WERI-Rb-1 (cell line): ENCODE measurements at regions not wholly inside any gene's neighbourhood (a gene's known extent, or its start where the extent isn't known, plus 50 kb on each side); places are given as distances from the start of the nearest gene placed in this dataset.

Experiments
- DNase-seq: peaks from one replicate; pipeline ENCODE4 v3.0.0-alpha.2; 2020
- H3K27ac ChIP-seq: fragments of 250-450 bp; sonication (Bioruptor Pico); 2 replicates; pipeline ENCODE4 v1.5.1; 2020; ENCODE audit warnings: mild to moderate bottlenecking, moderate library complexity
- H3K27me3 ChIP-seq: fragments of 250-450 bp; sonication (Bioruptor Pico); 2 replicates; pipeline ENCODE4 v1.5.1; 2021; ENCODE audit warnings: mild to moderate bottlenecking, low read depth, moderate library complexity; ENCODE audit not compliant: insufficient read depth, severe bottlenecking
- H3K36me3 ChIP-seq: fragments of 250-450 bp; sonication (Bioruptor Pico); 2 replicates; pipeline ENCODE4 v1.5.1; 2020; ENCODE audit warnings: mild to moderate bottlenecking, moderate library complexity
- H3K4me3 ChIP-seq: 2 replicates; pipeline ENCODE4 v1.5.1; 2011; ENCODE audit warnings: low read depth, mild to moderate bottlenecking, control low read depth, low read length
- H3K9me3 ChIP-seq: fragments of 250-450 bp; sonication (Bioruptor Pico); 2 replicates; pipeline ENCODE4 v1.5.1; 2021; ENCODE audit warnings: mild to moderate bottlenecking, moderate library complexity; ENCODE audit not compliant: severe bottlenecking
- CTCF ChIP-seq: IDR thresholded peaks from 2 replicates; pipeline ENCODE4 v1.5.1; 2011; ENCODE audit warnings: low read depth, mild to moderate bottlenecking, control low read depth, inconsistent platforms, low read length

GRCh38 chr2:7180638-7181370 lies 263.6 kb downstream of the RNF144A start:
- no peak overlapping the region for H3K4me3 ChIP-seq
- H3K27ac ChIP-seq, result no peak overlapping the region
- no peaks in the 10 kb centered on the region for H3K36me3 ChIP-seq
- no peaks in the 10 kb centered on the region for H3K9me3 ChIP-seq
- DNase-seq, result no peak
- no peaks in the 10 kb centered on the region for H3K27me3 ChIP-seq
- TF ChIP-seq CTCF, result no peak

GRCh38 chr2:7182525-7182924 lies 265.3 kb downstream of the RNF144A start:
- Histone ChIP-seq H3K36me3 (no peaks in the 10 kb centered on the region), H3K9me3 (no peaks in the 10 kb centered on the region), H3K4me3 (no peak overlapping the region), H3K27me3 (no peaks in the 10 kb centered on the region), H3K27ac (no peak overlapping the region)
- no peak for DNase-seq
- TF ChIP-seq CTCF, result no peak

GRCh38 chr2:7189106-7189505 lies 271.9 kb downstream of the RNF144A start:
- Histone ChIP-seq H3K4me3 (no peak overlapping the region), H3K27ac (no peak overlapping the region), H3K36me3 (no peaks in the 10 kb centered on the region), H3K9me3 (no peaks in the 10 kb centered on the region), H3K27me3 (no peaks in the 10 kb centered on the region)
- TF ChIP-seq CTCF, result no peak
- DNase-seq, result no peak

GRCh38 chr2:7190587-7191324 lies 273.5 kb downstream of the RNF144A start:
- Histone ChIP-seq H3K36me3 (no peaks in the 10 kb centered on the region), H3K4me3 (no peak overlapping the region), H3K27ac (no peak overlapping the region), H3K27me3 (no peaks in the 10 kb centered on the region), H3K9me3 (no peaks in the 10 kb centered on the region)
- no peak for DNase-seq
- no peak for TF ChIP-seq CTCF

- Histone ChIP-seq H3K27ac (no peak overlapping the region), H3K27me3 (no peaks in the 10 kb centered on the region), H3K9me3 (no peaks in the 10 kb centered on the region), H3K36me3 (no peaks in the 10 kb centered on the region), H3K4me3 (no peak overlapping the region)
- DNase-seq, result no peak
- no peak for TF ChIP-seq CTCF
These were observed 274.7 kb downstream of the RNF144A start for GRCh38 chr2:7191932-7192331.

DNA sequence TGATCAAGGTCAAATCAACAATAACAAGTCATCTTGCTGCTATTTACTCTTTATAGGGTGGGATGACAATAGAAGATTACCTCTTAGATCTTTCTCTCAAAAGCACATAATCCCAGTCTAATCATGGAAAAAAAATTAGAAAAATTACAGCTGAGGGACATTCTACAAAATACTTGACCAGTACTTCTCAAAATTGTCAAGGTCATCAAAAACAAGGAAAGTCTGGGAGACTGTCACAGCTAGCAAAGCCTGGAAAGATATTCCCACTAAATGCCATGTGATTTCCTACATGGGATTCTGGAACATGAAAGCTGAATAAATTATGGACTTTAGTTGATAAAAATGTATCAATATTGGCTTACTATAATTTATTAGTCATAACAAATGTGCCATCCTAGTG lies 276.2 kb downstream of the RNF144A start:
- TF ChIP-seq CTCF, result no peak
- Histone ChIP-seq H3K27me3 (no peaks in the 10 kb centered on the region), H3K36me3 (no peaks in the 10 kb centered on the region), H3K4me3 (no peak overlapping the region), H3K9me3 (no peaks in the 10 kb centered on the region), H3K27ac (no peak overlapping the region)
- DNase-seq, result no peak
